HEK293 (cell line): ENCODE measurements at regions not wholly inside any gene's neighbourhood (a gene's known extent, or its start where the extent isn't known, plus 50 kb on each side); places are given as distances from the start of the nearest gene placed in this dataset.

Experiments
- ZBTB20 ChIP-seq: fragments of 450-650 bp; formaldehyde crosslinking; IDR thresholded peaks from 2 replicates; pipeline ENCODE4 v1.5.1; 2016; ENCODE audit warnings: missing biosample characterization, missing genetic modification characterization
- ZBTB7A ChIP-seq: fragments of 450-650 bp; formaldehyde crosslinking; IDR thresholded peaks from 2 replicates; pipeline ENCODE4 v1.5.1; 2016; ENCODE audit warnings: low read depth, missing biosample characterization, missing genetic modification characterization
- ZNF223 ChIP-seq: fragments of 450-650 bp; formaldehyde crosslinking; IDR thresholded peaks from 2 replicates; pipeline ENCODE4 v1.5.1; 2016; ENCODE audit warnings: missing biosample characterization, missing genetic modification characterization

DNA sequence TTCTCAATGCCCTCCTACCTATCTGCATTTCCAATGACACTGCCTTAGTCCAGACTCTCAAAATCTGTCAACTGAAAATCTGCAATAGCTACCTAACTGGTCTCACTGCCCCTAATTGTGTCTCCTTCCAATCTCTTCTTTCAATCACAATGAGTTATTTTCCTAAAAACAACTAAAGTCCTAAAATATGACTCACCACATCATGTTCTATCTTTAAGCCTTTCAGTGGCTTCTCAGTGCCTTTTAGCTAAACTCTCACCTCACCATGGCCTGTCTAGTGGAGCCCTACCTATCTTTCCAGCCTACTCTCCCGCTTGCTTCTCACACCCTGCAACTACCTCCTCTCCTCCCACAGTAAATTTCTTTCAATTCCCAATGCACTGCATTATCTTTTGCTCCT, 220.9 kb upstream of the PKDCC start:
- TF ChIP-seq ZBTB20 (tag by site-specific recombination) (no peak), ZNF223 (tag by site-specific recombination) (no peak), ZBTB7A (no peak)
